ENCODE measurements at regions not wholly inside any gene's neighbourhood (a gene's known extent, or its start where the extent isn't known, plus 50 kb on each side); places are given as distances from the start of the nearest gene placed in this dataset.

DNA sequence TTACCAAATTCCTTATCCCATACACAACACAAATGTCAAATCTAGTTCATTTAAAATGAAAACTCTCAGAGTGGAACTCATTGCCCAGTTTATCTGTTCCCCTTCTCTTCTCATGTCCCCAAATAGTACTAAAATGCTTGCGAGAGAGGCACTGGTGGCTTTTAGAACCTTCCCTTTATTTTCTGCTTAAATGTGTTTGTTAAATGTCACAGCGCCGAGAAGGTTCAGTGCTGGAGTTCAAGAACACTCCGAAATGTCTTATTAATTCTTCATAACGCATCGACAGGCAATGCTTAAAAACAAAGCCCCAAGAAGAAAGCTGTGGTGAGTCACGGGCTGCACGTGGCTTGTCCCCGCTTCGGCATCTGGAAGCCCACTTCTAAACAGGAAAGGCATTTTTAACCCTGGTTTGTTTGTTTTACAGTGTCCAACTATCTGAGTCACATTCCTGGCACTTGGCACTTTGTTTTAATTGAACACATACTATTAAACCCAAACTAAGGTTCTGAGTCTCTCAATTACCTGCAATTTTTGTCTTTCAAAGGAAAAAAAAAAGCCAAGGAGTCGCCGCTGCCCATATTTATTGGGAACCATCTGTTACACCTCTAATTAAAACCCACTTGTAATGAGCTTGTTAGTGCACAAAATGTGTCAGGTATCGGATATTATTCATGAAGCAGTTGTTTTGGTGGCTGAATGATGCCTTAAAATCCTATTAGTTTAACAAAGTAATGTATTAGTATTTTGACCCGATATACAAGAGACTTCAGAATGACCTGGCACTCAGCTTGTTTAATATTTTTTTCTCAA lies 49.9 kb upstream of the MGMT start:
- TF ChIP-seq, protein P1, sequence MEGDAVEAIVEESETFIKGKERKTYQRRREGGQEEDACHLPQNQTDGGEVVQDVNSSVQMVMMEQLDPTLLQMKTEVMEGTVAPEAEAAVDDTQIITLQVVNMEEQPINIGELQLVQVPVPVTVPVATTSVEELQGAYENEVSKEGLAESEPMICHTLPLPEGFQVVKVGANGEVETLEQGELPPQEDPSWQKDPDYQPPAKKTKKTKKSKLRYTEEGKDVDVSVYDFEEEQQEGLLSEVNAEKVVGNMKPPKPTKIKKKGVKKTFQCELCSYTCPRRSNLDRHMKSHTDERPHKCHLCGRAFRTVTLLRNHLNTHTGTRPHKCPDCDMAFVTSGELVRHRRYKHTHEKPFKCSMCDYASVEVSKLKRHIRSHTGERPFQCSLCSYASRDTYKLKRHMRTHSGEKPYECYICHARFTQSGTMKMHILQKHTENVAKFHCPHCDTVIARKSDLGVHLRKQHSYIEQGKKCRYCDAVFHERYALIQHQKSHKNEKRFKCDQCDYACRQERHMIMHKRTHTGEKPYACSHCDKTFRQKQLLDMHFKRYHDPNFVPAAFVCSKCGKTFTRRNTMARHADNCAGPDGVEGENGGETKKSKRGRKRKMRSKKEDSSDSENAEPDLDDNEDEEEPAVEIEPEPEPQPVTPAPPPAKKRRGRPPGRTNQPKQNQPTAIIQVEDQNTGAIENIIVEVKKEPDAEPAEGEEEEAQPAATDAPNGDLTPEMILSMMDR (IDR thresholded peaks at IDR 0.05) = no peak
- TF ChIP-seq POLR2AphosphoS5 (IDR thresholded peaks at IDR 0.05) (peak in 1 of 4 donors; percentile 36), POLR2A (IDR thresholded peaks at IDR 0.05) (no peak)

Data from sigmoid colon (tissue), 4 donors.